BJ (cell line): ENCODE measurements at regions not wholly inside any gene's neighbourhood (a gene's known extent, or its start where the extent isn't known, plus 50 kb on each side); places are given as distances from the start of the nearest gene placed in this dataset.

Experiments
- CTCF ChIA-PET: fragments of 350-600 bp; formaldehyde crosslinking; extraction: SDS; loops from one replicate; lab custom pipeline; 2021; ENCODE audit warnings: antibody characterized with exemption, inconsistent platforms; lab: Yijun Ruan, JAX
- POLR2A ChIA-PET: fragments of 300-600 bp; sonication (Branson Sonifier 250); formaldehyde crosslinking; extraction: SDS; loops from one replicate; lab custom pipeline; 2021; ENCODE audit warnings: antibody characterized with exemption; lab: Charles Lee
- DNase-seq: peaks from one replicate; pipeline ENCODE4 v3.0.0-alpha.2; 2011; ENCODE audit warnings: low read depth
- H3K27me3 ChIP-seq: 2 replicates; pipeline ENCODE4 v1.6.0; 2011; ENCODE audit warnings: low read length; ENCODE audit not compliant: control insufficient read depth, insufficient read depth
- H3K36me3 ChIP-seq: 2 replicates; pipeline ENCODE4 v1.5.1; 2011; ENCODE audit warnings: low read length; ENCODE audit not compliant: control insufficient read depth, insufficient read depth
- H3K4me3 ChIP-seq: 2 replicates; pipeline ENCODE4 v1.5.1; 2011; ENCODE audit warnings: low read depth, mild to moderate bottlenecking, control low read depth, low read length
- TF ChIP-seq, protein P1 (sequence below): IDR thresholded peaks from 2 replicates; pipeline ENCODE4 v1.5.1; 2011; ENCODE audit warnings: low read depth, mild to moderate bottlenecking, control low read depth, inconsistent platforms, low read length, moderate library complexity; ENCODE audit not compliant: insufficient read depth

DNA sequence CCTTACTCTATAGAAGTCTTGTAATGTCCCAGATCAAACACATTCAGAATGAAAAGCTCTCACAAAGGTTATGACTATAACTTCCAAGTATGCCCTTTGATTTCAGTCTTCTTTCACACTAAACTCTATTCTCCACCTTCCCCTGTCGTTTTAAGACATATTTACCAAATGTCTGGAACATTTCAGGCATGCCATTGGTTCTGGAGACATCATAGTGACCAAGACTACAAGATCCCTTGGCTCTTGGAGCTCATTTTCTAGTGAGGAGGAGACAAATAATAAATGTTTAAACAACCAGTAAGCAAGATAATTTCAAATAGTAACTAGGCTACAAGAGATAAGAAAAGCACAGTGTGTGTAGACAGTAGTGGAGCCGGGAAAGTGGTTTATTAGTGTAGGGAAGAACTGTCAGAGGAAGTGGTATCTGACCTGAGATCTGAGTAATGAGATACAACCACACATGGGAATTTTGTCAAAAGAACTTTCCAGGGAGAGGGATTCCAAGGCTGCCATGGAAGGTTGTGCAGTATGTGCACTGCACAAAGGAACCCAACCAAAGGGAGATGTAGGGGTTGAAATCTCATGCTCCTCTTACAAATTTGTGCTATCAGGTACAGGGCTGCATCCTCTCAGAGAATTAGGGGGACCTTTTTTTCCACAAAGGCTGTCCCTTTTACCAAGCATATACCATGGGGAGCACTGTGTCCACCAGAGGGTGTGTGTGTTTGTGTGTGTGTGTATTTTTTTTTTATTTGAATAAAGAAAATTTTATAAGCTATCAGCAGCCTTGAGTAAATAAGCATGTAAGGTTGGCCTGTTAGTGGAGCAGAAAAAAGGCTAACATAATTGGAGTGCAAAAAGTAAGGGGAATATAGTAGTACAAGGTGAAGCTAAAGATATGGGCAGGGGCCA, 1279.1 kb upstream of the WWC1 start:
- ChIA-PET POLR2A (no interaction called here), CTCF (no interaction called here)
- TF ChIP-seq, protein P1, sequence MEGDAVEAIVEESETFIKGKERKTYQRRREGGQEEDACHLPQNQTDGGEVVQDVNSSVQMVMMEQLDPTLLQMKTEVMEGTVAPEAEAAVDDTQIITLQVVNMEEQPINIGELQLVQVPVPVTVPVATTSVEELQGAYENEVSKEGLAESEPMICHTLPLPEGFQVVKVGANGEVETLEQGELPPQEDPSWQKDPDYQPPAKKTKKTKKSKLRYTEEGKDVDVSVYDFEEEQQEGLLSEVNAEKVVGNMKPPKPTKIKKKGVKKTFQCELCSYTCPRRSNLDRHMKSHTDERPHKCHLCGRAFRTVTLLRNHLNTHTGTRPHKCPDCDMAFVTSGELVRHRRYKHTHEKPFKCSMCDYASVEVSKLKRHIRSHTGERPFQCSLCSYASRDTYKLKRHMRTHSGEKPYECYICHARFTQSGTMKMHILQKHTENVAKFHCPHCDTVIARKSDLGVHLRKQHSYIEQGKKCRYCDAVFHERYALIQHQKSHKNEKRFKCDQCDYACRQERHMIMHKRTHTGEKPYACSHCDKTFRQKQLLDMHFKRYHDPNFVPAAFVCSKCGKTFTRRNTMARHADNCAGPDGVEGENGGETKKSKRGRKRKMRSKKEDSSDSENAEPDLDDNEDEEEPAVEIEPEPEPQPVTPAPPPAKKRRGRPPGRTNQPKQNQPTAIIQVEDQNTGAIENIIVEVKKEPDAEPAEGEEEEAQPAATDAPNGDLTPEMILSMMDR, result no peak

DNA sequence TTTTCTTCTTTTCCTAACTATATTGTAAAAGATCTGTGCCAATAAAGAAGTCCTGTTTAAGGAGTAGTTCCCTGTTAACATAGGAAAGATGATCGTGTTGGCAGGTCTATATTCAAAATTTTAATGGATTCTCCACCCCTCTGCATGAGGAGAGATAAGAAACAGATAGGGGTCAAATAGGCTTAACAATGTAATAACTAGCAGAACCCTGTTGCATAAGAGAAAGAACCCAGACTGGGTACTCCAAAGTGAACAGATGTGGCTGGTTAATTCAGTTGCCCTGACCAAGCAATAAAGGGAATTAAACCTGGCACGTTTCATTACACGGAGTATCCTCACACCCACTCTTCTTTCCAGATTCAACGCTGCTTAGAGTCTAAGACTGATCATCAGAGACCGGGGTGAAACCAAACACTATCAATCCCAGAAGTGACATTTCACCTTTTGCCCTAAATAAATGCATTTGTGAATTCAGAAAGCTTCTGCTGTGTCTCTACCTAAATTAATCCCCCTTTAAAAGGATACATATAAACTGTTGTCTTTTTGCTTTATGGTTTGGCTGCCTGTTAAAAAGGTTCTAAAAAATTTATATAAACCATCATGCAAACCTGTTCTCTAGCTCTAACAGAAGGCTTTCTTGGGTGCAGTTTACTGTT, 1276.9 kb upstream of the WWC1 start:
- ChIA-PET CTCF (no interaction called here), POLR2A (no interaction called here)
- Histone ChIP-seq H3K27me3 (no peaks in the 10 kb centered on the region), H3K36me3 (no peaks in the 10 kb centered on the region), H3K4me3 (no peak overlapping the region)
- TF ChIP-seq, protein P1, result no peak
- DNase-seq, result no peak

More for the DNA sequence above, 1279.1 kb upstream of the WWC1 start:
- Histone ChIP-seq H3K36me3 (no peaks in the 10 kb centered on the region), H3K4me3 (no peak overlapping the region), H3K27me3 (no peaks in the 10 kb centered on the region)
- DNase-seq, result no peak

DNA sequence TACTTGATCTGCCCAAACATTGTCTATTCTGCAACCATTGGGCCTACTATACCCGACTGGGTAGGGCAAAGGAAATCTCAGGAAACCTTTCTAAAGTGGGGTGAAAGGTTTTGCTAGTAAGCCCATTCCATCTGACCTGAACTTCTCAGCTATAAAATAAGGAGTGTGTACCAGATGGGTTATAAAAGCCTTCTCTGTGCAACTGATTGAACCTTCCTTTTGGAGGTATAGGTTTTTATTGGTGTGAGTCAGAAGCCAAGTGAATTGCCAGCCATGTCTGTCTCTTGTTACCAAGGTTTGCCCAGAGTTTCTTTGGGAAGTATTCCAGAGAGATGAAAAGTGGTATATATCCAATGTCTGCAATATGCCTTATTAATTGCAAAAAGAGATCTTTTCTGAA, 1271.0 kb upstream of the WWC1 start:
- ChIA-PET POLR2A (no interaction called here), CTCF (no interaction called here)
- Histone ChIP-seq H3K27me3 (no peaks in the 10 kb centered on the region), H3K4me3 (no peak overlapping the region), H3K36me3 (no peaks in the 10 kb centered on the region)
- no peak for DNase-seq
- TF ChIP-seq, protein P1, result no peak

DNA sequence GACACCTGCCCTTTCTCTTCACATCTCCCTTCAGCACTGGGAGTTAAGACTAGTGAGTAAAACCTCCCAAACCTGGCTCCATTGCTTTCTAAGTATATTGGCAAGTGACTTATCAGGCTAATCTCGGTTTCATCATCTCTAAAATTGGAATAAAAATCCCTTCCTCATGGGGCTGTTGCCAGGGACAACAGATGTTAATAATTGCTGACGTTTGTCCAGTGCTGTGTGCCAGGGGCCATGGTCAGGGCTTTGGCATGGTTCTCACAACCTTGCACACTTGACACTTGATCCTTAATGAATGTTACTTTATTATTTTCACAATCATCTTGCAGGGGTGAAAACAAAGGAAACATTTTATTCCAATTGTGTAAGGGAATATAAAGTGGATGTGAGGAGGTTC, 1262.0 kb upstream of the WWC1 start:
- TF ChIP-seq, protein P1, result no peak
- POLR2A ChIA-PET, result no interaction called here
- CTCF ChIA-PET, result interaction anchor here (1.7 kb wide), 1 partner anchor 536 kb away, joined by 4 read pairs; no protein-coding TSS in a partner anchor
- no peak overlapping the region for H3K4me3 ChIP-seq
- H3K27me3 ChIP-seq, result no peaks in the 10 kb centered on the region
- DNase-seq, result no peak
- no peaks in the 10 kb centered on the region for H3K36me3 ChIP-seq

DNA sequence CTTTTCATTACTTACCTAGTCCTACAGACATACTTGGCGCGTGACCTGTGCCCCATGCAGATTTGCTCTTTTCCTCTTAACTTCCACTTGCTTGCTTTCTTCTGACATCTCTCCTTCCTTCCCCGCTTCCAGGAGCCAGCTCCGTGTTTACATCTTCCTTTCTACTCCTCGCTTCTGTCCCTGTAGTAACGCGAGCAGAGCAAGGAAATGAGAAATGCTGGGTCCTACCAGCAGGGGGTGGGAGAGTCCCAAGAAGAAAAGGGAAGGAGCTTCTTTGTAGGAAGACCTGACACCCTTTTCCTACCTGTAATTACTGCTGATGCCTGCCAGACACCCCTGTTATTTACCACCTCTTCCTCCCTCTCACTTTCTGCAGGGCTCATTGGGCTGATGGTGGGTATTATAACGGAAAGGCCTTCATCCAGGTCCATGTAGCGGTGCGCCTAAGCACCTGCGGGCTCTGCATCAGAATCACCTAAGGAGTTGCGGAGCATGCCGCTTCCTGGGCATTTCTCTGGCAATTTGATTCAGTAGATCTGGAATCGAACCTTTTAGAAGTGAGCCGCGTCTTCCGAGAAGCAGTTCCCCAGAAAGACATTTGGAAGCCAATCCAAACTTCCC, 1260.8 kb upstream of the WWC1 start:
- H3K36me3 ChIP-seq, result no peaks in the 10 kb centered on the region
- POLR2A ChIA-PET, result no interaction called here
- H3K4me3 ChIP-seq, result no peak overlapping the region
- CTCF ChIA-PET, result interaction anchor here (1.7 kb wide), 1 partner anchor 535 kb away, joined by 4 read pairs; no protein-coding TSS in a partner anchor
- H3K27me3 ChIP-seq, result no peaks in the 10 kb centered on the region
- TF ChIP-seq, protein P1, result peak; percentile 27; the same call in 1 of the 2 replicates
- DNase-seq, result no peak
